ENCODE measurements at regions not wholly inside any gene's neighbourhood (a gene's known extent, or its start where the extent isn't known, plus 50 kb on each side); places are given as distances from the start of the nearest gene placed in this dataset.

DNA sequence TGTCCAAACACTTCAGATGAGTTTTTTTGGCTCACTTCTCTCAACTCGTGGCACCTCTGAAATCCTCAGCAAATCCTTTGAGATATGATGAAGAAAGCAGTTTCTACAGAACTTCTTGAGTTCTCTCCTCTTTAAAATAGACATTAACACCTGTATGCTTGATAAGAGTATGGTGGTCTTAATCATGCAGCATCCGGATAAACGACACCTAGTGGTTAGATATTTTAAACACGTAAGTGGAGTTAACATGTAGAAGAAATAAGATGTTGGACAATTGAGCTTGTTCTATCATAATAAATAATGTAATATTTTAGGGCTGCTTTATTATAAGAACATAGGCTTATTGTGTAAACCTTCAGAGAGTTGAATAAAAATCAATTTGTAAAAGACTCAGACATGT is 324.8 kb downstream of the CYLC2 start:
- intact Hi-C loops (cut with micrococcal nuclease; ENCODE audit: unreplicated experiment): no loop called here
- Mint-ChIP-seq H3K36me3 (ENCODE audit: insufficient read depth, unreplicated experiment) (no peaks in the 10 kb centered on the region), H3K4me1 (ENCODE audit: low read depth, unreplicated experiment) (no peaks in the 10 kb centered on the region), H3K4me3 (ENCODE audit: unreplicated experiment) (no peak overlapping the region), H3K27me3 (ENCODE audit: insufficient read depth, unreplicated experiment) (no peaks in the 10 kb centered on the region), H3K9me3 (ENCODE audit: unreplicated experiment) (no peaks in the 10 kb centered on the region), H3K27ac (ENCODE audit: unreplicated experiment) (no peak overlapping the region)
- Histone ChIP-seq H3K36me3 (ENCODE audit: control insufficient read depth, insufficient read depth, low read length) (no peaks in the 10 kb centered on the region), H3K4me3 (ENCODE audit: low read depth, low read length) (no peak overlapping the region), H3K4me1 (no peaks in the 10 kb centered on the region), H3K9me3 (no peaks in the 10 kb centered on the region), H3K27me3 (replicated peaks; ENCODE audit: control insufficient read depth, insufficient read depth, low read length) (no peaks in the 10 kb centered on the region)
- TF ChIP-seq, protein P1, sequence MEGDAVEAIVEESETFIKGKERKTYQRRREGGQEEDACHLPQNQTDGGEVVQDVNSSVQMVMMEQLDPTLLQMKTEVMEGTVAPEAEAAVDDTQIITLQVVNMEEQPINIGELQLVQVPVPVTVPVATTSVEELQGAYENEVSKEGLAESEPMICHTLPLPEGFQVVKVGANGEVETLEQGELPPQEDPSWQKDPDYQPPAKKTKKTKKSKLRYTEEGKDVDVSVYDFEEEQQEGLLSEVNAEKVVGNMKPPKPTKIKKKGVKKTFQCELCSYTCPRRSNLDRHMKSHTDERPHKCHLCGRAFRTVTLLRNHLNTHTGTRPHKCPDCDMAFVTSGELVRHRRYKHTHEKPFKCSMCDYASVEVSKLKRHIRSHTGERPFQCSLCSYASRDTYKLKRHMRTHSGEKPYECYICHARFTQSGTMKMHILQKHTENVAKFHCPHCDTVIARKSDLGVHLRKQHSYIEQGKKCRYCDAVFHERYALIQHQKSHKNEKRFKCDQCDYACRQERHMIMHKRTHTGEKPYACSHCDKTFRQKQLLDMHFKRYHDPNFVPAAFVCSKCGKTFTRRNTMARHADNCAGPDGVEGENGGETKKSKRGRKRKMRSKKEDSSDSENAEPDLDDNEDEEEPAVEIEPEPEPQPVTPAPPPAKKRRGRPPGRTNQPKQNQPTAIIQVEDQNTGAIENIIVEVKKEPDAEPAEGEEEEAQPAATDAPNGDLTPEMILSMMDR (IDR thresholded peaks at IDR 0.05; ENCODE audit: insufficient read depth in 1 of 2, low read depth in 1 of 2, low read length in 1 of 2, severe bottlenecking in 1 of 2, unreplicated experiment in 1 of 2): no peak
- BruUV-seq (replicated peaks): no TSS peak
- DNase-seq: no peak
- CTCF ChIA-PET: interaction anchor here (0.7 kb wide), 1 partner anchor 167 kb away, joined by 3 read pairs; no protein-coding TSS in a partner anchor
- POLR2A ChIA-PET: no interaction called here

GRCh38 chr9:103323699-103324098 is 328.6 kb downstream of the CYLC2 start:
- BruUV-seq (replicated peaks): no TSS peak
- no peaks in the 10 kb centered on the region for H3K36me3 ChIP-seq (ENCODE audit: control insufficient read depth, insufficient read depth, low read length)
- DNase-seq: no peak
- H3K27ac Mint-ChIP-seq (ENCODE audit: unreplicated experiment): no peak overlapping the region
- intact Hi-C loops (cut with micrococcal nuclease; ENCODE audit: unreplicated experiment): no loop called here
- no peaks in the 10 kb centered on the region for H3K27me3 ChIP-seq (replicated peaks; ENCODE audit: control insufficient read depth, insufficient read depth, low read length)
- H3K4me3 ChIP-seq (ENCODE audit: low read depth, low read length): no peak overlapping the region
- POLR2A ChIA-PET: no interaction called here
- H3K4me1 Mint-ChIP-seq (ENCODE audit: low read depth, unreplicated experiment): no peaks in the 10 kb centered on the region
- H3K9me3 Mint-ChIP-seq (ENCODE audit: unreplicated experiment): no peaks in the 10 kb centered on the region
- H3K4me1 ChIP-seq: no peaks in the 10 kb centered on the region
- no peaks in the 10 kb centered on the region for H3K27me3 Mint-ChIP-seq (ENCODE audit: insufficient read depth, unreplicated experiment)
- CTCF ChIA-PET: no interaction called here
- no peaks in the 10 kb centered on the region for H3K9me3 ChIP-seq
- no peaks in the 10 kb centered on the region for H3K36me3 Mint-ChIP-seq (ENCODE audit: insufficient read depth, unreplicated experiment)
- TF ChIP-seq, protein P1 (IDR thresholded peaks at IDR 0.05; ENCODE audit: insufficient read depth in 1 of 2, low read depth in 1 of 2, low read length in 1 of 2, severe bottlenecking in 1 of 2, unreplicated experiment in 1 of 2): no peak
- H3K4me3 Mint-ChIP-seq (ENCODE audit: unreplicated experiment): no peak overlapping the region

- no peak overlapping the region for H3K4me3 Mint-ChIP-seq (ENCODE audit: unreplicated experiment)
- H3K27me3 Mint-ChIP-seq (ENCODE audit: insufficient read depth, unreplicated experiment): no peaks in the 10 kb centered on the region
- Histone ChIP-seq H3K4me3 (ENCODE audit: low read depth, low read length) (no peak overlapping the region), H3K36me3 (ENCODE audit: control insufficient read depth, insufficient read depth, low read length) (no peaks in the 10 kb centered on the region), H3K4me1 (no peaks in the 10 kb centered on the region), H3K27me3 (replicated peaks; ENCODE audit: control insufficient read depth, insufficient read depth, low read length) (no peaks in the 10 kb centered on the region), H3K9me3 (no peaks in the 10 kb centered on the region)
- no peaks in the 10 kb centered on the region for H3K4me1 Mint-ChIP-seq (ENCODE audit: low read depth, unreplicated experiment)
- H3K36me3 Mint-ChIP-seq (ENCODE audit: insufficient read depth, unreplicated experiment): no peaks in the 10 kb centered on the region
- ChIA-PET POLR2A (no interaction called here), CTCF (no interaction called here)
- no TSS peak for BruUV-seq (replicated peaks)
- H3K9me3 Mint-ChIP-seq (ENCODE audit: unreplicated experiment): no peaks in the 10 kb centered on the region
- TF ChIP-seq, protein P1 (IDR thresholded peaks at IDR 0.05; ENCODE audit: insufficient read depth in 1 of 2, low read depth in 1 of 2, low read length in 1 of 2, severe bottlenecking in 1 of 2, unreplicated experiment in 1 of 2): no peak
- no peak overlapping the region for H3K27ac Mint-ChIP-seq (ENCODE audit: unreplicated experiment)
- intact Hi-C loops (cut with micrococcal nuclease; ENCODE audit: unreplicated experiment): no loop called here
- DNase-seq: no peak
Measured at GRCh38 chr9:103335461-103335860, 340.3 kb downstream of the CYLC2 start.

Measured in Caco-2 (cell line).